ENCODE measurements at regions not wholly inside any gene's neighbourhood (a gene's known extent, or its start where the extent isn't known, plus 50 kb on each side); places are given as distances from the start of the nearest gene placed in this dataset.

DNA sequence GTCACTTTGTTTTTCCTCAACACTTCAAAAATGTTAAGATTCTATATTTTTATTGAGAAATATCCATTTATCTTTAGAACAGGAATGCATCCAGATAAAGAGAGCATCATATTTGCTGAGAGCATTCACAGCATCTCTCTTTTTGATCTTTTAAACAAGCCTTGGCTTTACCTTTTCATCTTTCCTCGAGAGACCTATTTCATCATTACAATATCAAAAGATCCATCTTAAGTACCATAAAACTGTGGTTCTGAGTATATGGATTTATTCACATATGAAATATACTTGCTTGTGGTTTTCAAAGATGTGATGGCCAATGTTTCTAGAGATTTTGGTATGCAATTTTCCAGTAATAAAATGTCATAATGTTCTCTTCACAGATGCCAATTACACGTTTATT is 1140.9 kb downstream of the GATA3 start:
- H3K4me1 ChIP-seq: no peaks in the 10 kb centered on the region
- no peak overlapping the region for H2AFZ ChIP-seq (replicated peaks)
- no peak for DNase-seq (ENCODE audit: low spot score)
- TF ChIP-seq CTCF (IDR thresholded peaks at IDR 0.05) (no peak), EZH2phosphoT487 (IDR thresholded peaks at IDR 0.05) (no peak)
- no peaks in the 10 kb centered on the region for H3K36me3 Mint-ChIP-seq
- no peaks in the 10 kb centered on the region for H3K79me2 ChIP-seq (ENCODE audit: low read depth)
- no peak overlapping the region for H3K27ac ChIP-seq
- H3K4me2 ChIP-seq: no peak overlapping the region
- H3F3A ChIP-seq (ENCODE audit: low read depth): no peaks in the 10 kb centered on the region
- peaks cover 22% of the 10 kb centered on the region for H3K27me3 ChIP-seq
- no peak overlapping the region for H3K27ac Mint-ChIP-seq
- H3K36me3 ChIP-seq: no peaks in the 10 kb centered on the region
- no peaks in the 10 kb centered on the region for H3K27me3 Mint-ChIP-seq (ENCODE audit: insufficient read depth, low read depth)
- no peaks in the 10 kb centered on the region for H4K20me1 ChIP-seq (ENCODE audit: low read depth)
- no peak overlapping the region for H3K9ac ChIP-seq
- no peaks in the 10 kb centered on the region for H3K9me3 ChIP-seq (ENCODE audit: low read depth)
- H3K4me3 Mint-ChIP-seq: no peak overlapping the region
- H3K9me3 Mint-ChIP-seq: no peaks in the 10 kb centered on the region
- no peak overlapping the region for H3K4me3 ChIP-seq
- H3K4me1 Mint-ChIP-seq: no peaks in the 10 kb centered on the region

DNA sequence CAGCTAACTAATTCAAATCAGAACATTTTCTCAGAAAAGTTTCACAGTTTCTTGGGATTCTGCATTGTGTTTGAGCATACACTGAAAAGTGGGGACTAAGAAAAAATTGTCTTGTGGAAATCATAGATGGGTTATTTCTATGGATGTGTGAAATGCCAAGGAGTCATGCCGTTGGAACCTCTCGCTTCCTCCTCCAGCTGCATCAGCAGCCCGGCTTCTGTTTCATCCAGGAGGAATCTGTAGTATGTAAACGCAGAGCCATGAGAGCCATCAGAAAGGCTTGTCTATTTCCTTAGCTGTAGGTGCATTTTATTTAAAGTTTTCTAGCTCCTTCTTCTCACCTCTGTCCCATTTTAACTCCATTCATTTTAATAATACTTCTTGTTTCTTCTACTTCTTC is 1144.1 kb downstream of the GATA3 start:
- H3K79me2 ChIP-seq (ENCODE audit: low read depth): no peaks in the 10 kb centered on the region
- H3K4me3 Mint-ChIP-seq: no peak overlapping the region
- H3K27ac ChIP-seq: no peak overlapping the region
- peaks cover 25% of the 10 kb centered on the region for H3K27me3 ChIP-seq
- no peak overlapping the region for H2AFZ ChIP-seq (replicated peaks)
- no peaks in the 10 kb centered on the region for H3K4me1 ChIP-seq
- no peaks in the 10 kb centered on the region for H3K27me3 Mint-ChIP-seq (ENCODE audit: insufficient read depth, low read depth)
- no peak overlapping the region for H3K4me2 ChIP-seq
- no peaks in the 10 kb centered on the region for H3K36me3 ChIP-seq
- H3K27ac Mint-ChIP-seq: no peak overlapping the region
- no peak for TF ChIP-seq EZH2phosphoT487 (IDR thresholded peaks at IDR 0.05)
- TF ChIP-seq CTCF (IDR thresholded peaks at IDR 0.05): no peak
- TF ChIP-seq EZH2 (IDR thresholded peaks at IDR 0.05): no peak
- H3K9me3 Mint-ChIP-seq: no peaks in the 10 kb centered on the region
- H3F3A ChIP-seq (ENCODE audit: low read depth): no peaks in the 10 kb centered on the region
- H3K36me3 Mint-ChIP-seq: no peaks in the 10 kb centered on the region
- H4K20me1 ChIP-seq (ENCODE audit: low read depth): no peaks in the 10 kb centered on the region
- no peaks in the 10 kb centered on the region for H3K4me1 Mint-ChIP-seq
- H3K9me3 ChIP-seq (ENCODE audit: low read depth): no peaks in the 10 kb centered on the region
- no peak for DNase-seq (ENCODE audit: low spot score)
- H3K9ac ChIP-seq: no peak overlapping the region
- no peak overlapping the region for H3K4me3 ChIP-seq

- H3K9me3 ChIP-seq (ENCODE audit: low read depth): no peaks in the 10 kb centered on the region
Measured at GRCh38 chr10:9205558-9205957, 1151.1 kb downstream of the GATA3 start.

More at GRCh38 chr10:9205558-9205957, 1151.1 kb downstream of the GATA3 start:
- H3K9ac ChIP-seq: no peak overlapping the region
- Mint-ChIP-seq H3K27ac (no peak overlapping the region), H3K27me3 (ENCODE audit: insufficient read depth, low read depth) (no peaks in the 10 kb centered on the region), H3K4me1 (no peaks in the 10 kb centered on the region), H3K9me3 (no peaks in the 10 kb centered on the region), H3K4me3 (no peak overlapping the region), H3K36me3 (no peaks in the 10 kb centered on the region)
- no peaks in the 10 kb centered on the region for H3K4me1 ChIP-seq
- TF ChIP-seq CTCF (IDR thresholded peaks at IDR 0.05): no peak
- TF ChIP-seq EZH2 (IDR thresholded peaks at IDR 0.05): no peak
- TF ChIP-seq EZH2phosphoT487 (IDR thresholded peaks at IDR 0.05): no peak
- H3K4me2 ChIP-seq: no peak overlapping the region
- H3K27ac ChIP-seq: no peak overlapping the region
- H2AFZ ChIP-seq (replicated peaks): no peak overlapping the region
- H3K79me2 ChIP-seq (ENCODE audit: low read depth): no peaks in the 10 kb centered on the region
- H3F3A ChIP-seq (ENCODE audit: low read depth): no peaks in the 10 kb centered on the region
- no peak for DNase-seq (ENCODE audit: low spot score)
- H4K20me1 ChIP-seq (ENCODE audit: low read depth): no peaks in the 10 kb centered on the region
- no peak overlapping the region for H3K4me3 ChIP-seq
- H3K27me3 ChIP-seq: peaks cover 16% of the 10 kb centered on the region
- H3K36me3 ChIP-seq: no peaks in the 10 kb centered on the region

All from neural progenitor cell (in vitro differentiated cells).